A549 (cell line): ENCODE measurements at regions not wholly inside any gene's neighbourhood (a gene's known extent, or its start where the extent isn't known, plus 50 kb on each side); places are given as distances from the start of the nearest gene placed in this dataset.
"Not testable (repeated sequence)": the region's sequence is repeated elsewhere in the genome, so short reads cannot be mapped to it uniquely, and the experiment has no call there.

ENCODE experiments used
- ATAC-seq, 2 experiments: fragments of 200-7000 bp in 1 of 2; fragments of >200 bp in 1 of 2; cut with Nextera tagmentation in 1 of 2; cut with Tn5 transposase in 1 of 2; 3 replicates each; pipeline versions ENCODE4 v1.8.0 to v1.9.1; 2018 to 2020; ENCODE audit warnings: mild to moderate bottlenecking in 1 of 2, moderate library complexity in 1 of 2
- CTCF ChIA-PET: fragments of 300-600 bp; sonication (Branson Sonifier 250); formaldehyde crosslinking; extraction: SDS; loops from one replicate; lab custom pipeline; 2021; ENCODE audit warnings: antibody characterized with exemption, inconsistent platforms; lab: Yijun Ruan, JAX
- POLR2A ChIA-PET: fragments of 350-600 bp; formaldehyde crosslinking; extraction: SDS; loops from one replicate; lab custom pipeline; 2021; ENCODE audit warnings: antibody characterized with exemption, inconsistent platforms; lab: Yijun Ruan, JAX
- DNase-seq, 2 experiments: peaks; one replicate each; pipeline versions ENCODE4 v3.0.0 to v3.0.0-alpha.2; 2011 to 2016; ENCODE audit warnings: low read depth in 1 of 2, low spot score in 1 of 2
- FAIRE-seq: peaks from 2 replicates; lab custom pipeline; 2011; peaks lifted over from hg19 to GRCh38; lab: Jason Lieb, UNC
- H3K27ac ChIP-seq, 2 experiments: fragments of >200 bp; sonication (Bioruptor Twin); formaldehyde crosslinking; 3 replicates each; pipeline ENCODE4 v1.5.1; 2016 to 2017
- H3K4me1 ChIP-seq: fragments of >200 bp; sonication (Bioruptor Twin); formaldehyde crosslinking; 3 replicates; pipeline ENCODE4 v1.6.1; 2016
- H3K4me2 ChIP-seq: fragments of >200 bp; sonication (Bioruptor Twin); formaldehyde crosslinking; 3 replicates; pipeline ENCODE4 v1.6.1; 2016
- H3K4me3 ChIP-seq: fragments of >200 bp; sonication (Bioruptor Twin); formaldehyde crosslinking; 3 replicates; pipeline ENCODE4 v1.5.1; 2016
- H3K9me3 ChIP-seq: fragments of >200 bp; sonication (Bioruptor Twin); formaldehyde crosslinking; 3 replicates; pipeline ENCODE4 v1.6.1; 2016
- CBX2 ChIP-seq: fragments of 200-600 bp; sonication (generic); IDR thresholded peaks from 2 replicates; pipeline ENCODE4 v1.6.1; 2016; ENCODE audit warnings: low read depth, mild to moderate bottlenecking, borderline replicate concordance
- CBX8 ChIP-seq: fragments of 200-600 bp; sonication (generic); IDR thresholded peaks from 2 replicates; pipeline ENCODE4 v1.6.1; 2016
- CTCF ChIP-seq: fragments of >200 bp; sonication (Bioruptor Twin); formaldehyde crosslinking; IDR thresholded peaks from 3 replicates; pipeline ENCODE4 v1.5.1; 2016
- E2F6 ChIP-seq: IDR thresholded peaks from 2 replicates; pipeline ENCODE4 v1.6.1; 2012; ENCODE audit warnings: low read depth, borderline replicate concordance
- EP300 ChIP-seq, 2 experiments: fragments of >200 bp; sonication (Bioruptor Twin); formaldehyde crosslinking; IDR thresholded peaks; 2 replicates in 1 of 2; 3 replicates in 1 of 2; pipeline ENCODE4 v1.6.1; 2016 to 2017
- FOSB ChIP-seq: fragments of 250-450 bp; sonication (Bioruptor Pico); IDR thresholded peaks from 2 replicates; pipeline ENCODE4 v1.5.0; 2020; ENCODE audit warnings: mild to moderate bottlenecking, moderate library complexity
- HEYL ChIP-seq: fragments of 250-450 bp; sonication (Bioruptor Pico); IDR thresholded peaks from 2 replicates; pipeline ENCODE4 v1.8.0; 2021; ENCODE audit warnings: mild to moderate bottlenecking, moderate library complexity
- HMGXB4 ChIP-seq: fragments of 250-450 bp; sonication (Bioruptor Pico); IDR thresholded peaks from 2 replicates; pipeline ENCODE4 v1.5.0; 2021; ENCODE audit warnings: mild to moderate bottlenecking, moderate library complexity, borderline replicate concordance
- RAD21 ChIP-seq, 2 experiments: fragments of >200 bp in 1 of 2; sonication (Bioruptor Twin) in 1 of 2; formaldehyde crosslinking in 1 of 2; IDR thresholded peaks in 1 of 2; conservative IDR thresholded peaks in 1 of 2; 2 replicates in 1 of 2; 3 replicates in 1 of 2; pipeline ENCODE4 v1.6.1; 2012 to 2018; ENCODE audit warnings: inconsistent platforms in 1 of 2
- RARB ChIP-seq: fragments of 250-450 bp; sonication (Bioruptor Pico); IDR thresholded peaks from 2 replicates; pipeline ENCODE4 v1.8.0; 2021; ENCODE audit warnings: mild to moderate bottlenecking, moderate library complexity
- RNF2 ChIP-seq: fragments of 200-600 bp; sonication (generic); IDR thresholded peaks from 2 replicates; pipeline ENCODE4 v1.6.1; 2016; ENCODE audit warnings: low read depth, mild to moderate bottlenecking, antibody characterized with exemption, moderate library complexity, borderline replicate concordance
- SMC3 ChIP-seq: fragments of >200 bp; sonication (Bioruptor Twin); formaldehyde crosslinking; IDR thresholded peaks from 3 replicates; pipeline ENCODE4 v1.6.1; 2018; ENCODE audit warnings: inconsistent platforms
- SREBF2 ChIP-seq: fragments of 450-650 bp; IDR thresholded peaks from 2 replicates; pipeline ENCODE4 v1.6.1; 2014; ENCODE audit warnings: mild to moderate bottlenecking, moderate library complexity
- TP53 ChIP-seq: fragments of 250-450 bp; sonication (Bioruptor Pico); IDR thresholded peaks from 2 replicates; pipeline ENCODE4 v1.5.0; 2021; ENCODE audit warnings: mild to moderate bottlenecking, moderate library complexity
- ZFP36 ChIP-seq: fragments of 450-650 bp; IDR thresholded peaks from 2 replicates; pipeline ENCODE4 v1.6.1; 2014; ENCODE audit warnings: borderline replicate concordance; ENCODE audit not compliant: partially characterized antibody
- WGBS: methylation state at CpG from one replicate; pipeline ENCODE4 v1.1.6; 2017; ENCODE audit errors: missing lambda C conversion rate; 5-methylcytosine and 5-hydroxymethylcytosine counted together
- TF ChIP-seq, protein P1 (sequence below): IDR thresholded peaks from 2 replicates; pipeline ENCODE4 v1.6.1; 2012

GRCh38 chr21:41611441-41611840 lies 103.5 kb upstream of the TMPRSS2 start (continued):
- no peak for TF ChIP-seq HEYL (CRISPR knock-in tag)
- TF ChIP-seq RARB (CRISPR knock-in tag) = no peak
- no peak for TF ChIP-seq FOSB
- no peak for TF ChIP-seq RNF2
- no peak for TF ChIP-seq RAD21 (conservative IDR thresholded peaks at IDR 0.05 in 1 of 2, IDR thresholded peaks at IDR 0.05 in 1 of 2)
- TF ChIP-seq, protein P1, sequence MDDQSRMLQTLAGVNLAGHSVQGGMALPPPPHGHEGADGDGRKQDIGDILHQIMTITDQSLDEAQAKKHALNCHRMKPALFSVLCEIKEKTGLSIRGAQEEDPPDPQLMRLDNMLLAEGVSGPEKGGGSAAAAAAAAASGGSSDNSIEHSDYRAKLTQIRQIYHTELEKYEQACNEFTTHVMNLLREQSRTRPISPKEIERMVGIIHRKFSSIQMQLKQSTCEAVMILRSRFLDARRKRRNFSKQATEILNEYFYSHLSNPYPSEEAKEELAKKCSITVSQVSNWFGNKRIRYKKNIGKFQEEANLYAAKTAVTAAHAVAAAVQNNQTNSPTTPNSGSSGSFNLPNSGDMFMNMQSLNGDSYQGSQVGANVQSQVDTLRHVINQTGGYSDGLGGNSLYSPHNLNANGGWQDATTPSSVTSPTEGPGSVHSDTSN = no peak
- TF ChIP-seq ZFP36 = no peak
- TF ChIP-seq, all 56 proteins: peak for 0

GRCh38 chr21:41610840-41611115 lies 102.8 kb upstream of the TMPRSS2 start:
- WGBS = 85% methylated on average over 12 of the region's 12 CpGs
- peaks cover 22% of the 10 kb centered on the region for H3K4me1 ChIP-seq
- ATAC-seq, POLR2A ChIA-PET, H3K4me3 ChIP-seq, H3K4me2 ChIP-seq, H3K9me3 ChIP-seq, FAIRE-seq, H3K27ac ChIP-seq, DNase-seq: not testable (repeated sequence)
- CTCF ChIA-PET = interaction anchor here (1.0 to 11.1 kb wide), 9 partner anchors 9 to 506 kb away, joined by 3 to 189 read pairs (median 26); partner anchors contain the start of gene RIPK4

GRCh38 chr21:41610042-41610839 lies 102.3 kb upstream of the TMPRSS2 start:
- peak in 1 of 2 experiments; percentile 49; a peak in 2 of 6 replicates for ATAC-seq
- Histone ChIP-seq H3K27ac (no peak overlapping the region), H3K4me3 (no peak overlapping the region), H3K4me2 (no peak overlapping the region), H3K4me1 (peaks cover 17% of the 10 kb centered on the region), H3K9me3 (no peaks in the 10 kb centered on the region)
- TF ChIP-seq SMC3 (peak; percentile 38; the same call in 1 of the 3 replicates), ZFP36 (no peak), EP300 (IDR thresholded peaks at IDR 0.05) (no peak), RNF2 (no peak), CBX8 (no peak), E2F6 (no peak), HMGXB4 (CRISPR knock-in tag) (no peak), TP53 (no peak), CBX2 (no peak), SREBF2 (no peak), RAD21 (conservative IDR thresholded peaks at IDR 0.05 in 1 of 2, IDR thresholded peaks at IDR 0.05 in 1 of 2) (peak; percentile 60 to 67), CTCF (peak; percentile 50)
- ChIA-PET CTCF (interaction anchor here (0.6 to 11.1 kb wide), 9 partner anchors 11 to 506 kb away, joined by 3 to 189 read pairs (median 17); partner anchors contain the start of gene RIPK4), POLR2A (no interaction called here)
- WGBS = 63% methylated on average over 20 of the region's 20 CpGs
- peak; percentile 33 to 48 for DNase-seq
- FAIRE-seq = no peak
